GM19467 (cell line): ENCODE measurements at regions not wholly inside any gene's neighbourhood (a gene's known extent, or its start where the extent isn't known, plus 50 kb on each side); places are given as distances from the start of the nearest gene placed in this dataset.

Experiments used
- ATAC-seq: cut with Tn5 transposase; IDR thresholded peaks from one replicate; pipeline ENCODE4 v1.9.1; 2021; ENCODE audit warnings: mild to moderate bottlenecking, moderate library complexity; ENCODE audit not compliant: unreplicated experiment

DNA sequence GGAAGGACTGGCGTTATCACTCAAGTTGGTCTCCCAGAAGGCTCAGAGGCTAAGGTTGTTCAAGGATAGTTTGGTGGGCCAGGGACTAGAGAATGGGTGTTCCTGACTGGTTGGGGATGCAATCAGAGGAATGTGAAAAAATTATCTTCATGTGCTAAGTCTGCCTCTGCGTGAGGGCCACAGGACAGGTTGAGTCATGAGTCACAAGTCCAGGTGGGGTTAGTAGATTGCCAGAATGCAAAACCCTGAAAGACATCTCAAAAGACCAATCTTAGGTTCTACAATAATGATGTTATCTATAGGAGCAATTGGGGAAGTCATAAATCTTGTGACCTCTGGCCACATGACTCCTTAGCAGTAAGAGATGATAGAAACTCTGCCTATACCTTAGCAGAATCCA is 220.1 kb upstream of the EEA1 start:
- ATAC-seq, result no peak

DNA sequence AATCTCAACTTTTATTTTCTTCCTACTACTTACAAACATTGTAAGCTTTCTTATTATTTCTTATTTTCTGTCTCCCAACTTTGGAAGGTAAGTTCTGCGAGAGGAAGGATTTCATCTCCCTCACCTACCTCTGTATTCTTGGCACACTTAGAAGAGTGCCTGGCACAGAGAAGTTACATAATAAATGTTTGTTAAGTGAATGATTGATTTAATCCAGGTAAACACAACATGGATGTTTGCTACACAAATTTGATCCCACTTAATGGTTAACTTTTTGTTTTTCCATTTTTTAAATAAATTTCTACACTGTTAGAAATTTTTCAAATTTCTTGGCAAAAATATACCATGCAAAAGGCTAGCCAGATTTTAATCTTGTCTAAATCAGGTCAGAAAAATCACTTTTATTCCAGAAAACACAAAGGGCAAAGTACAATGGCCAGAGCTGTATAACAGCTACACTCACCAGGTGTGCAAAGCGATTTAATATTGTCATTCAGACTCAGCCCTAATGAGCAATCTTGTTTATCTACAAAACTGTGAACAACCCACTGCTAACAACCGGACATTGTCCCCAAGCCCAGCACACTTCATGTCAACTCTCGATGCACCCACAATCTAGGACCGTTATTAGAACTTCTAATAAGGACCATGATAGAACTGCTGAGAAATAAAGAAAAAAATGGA is 222.1 kb upstream of the EEA1 start:
- no peak for ATAC-seq

DNA sequence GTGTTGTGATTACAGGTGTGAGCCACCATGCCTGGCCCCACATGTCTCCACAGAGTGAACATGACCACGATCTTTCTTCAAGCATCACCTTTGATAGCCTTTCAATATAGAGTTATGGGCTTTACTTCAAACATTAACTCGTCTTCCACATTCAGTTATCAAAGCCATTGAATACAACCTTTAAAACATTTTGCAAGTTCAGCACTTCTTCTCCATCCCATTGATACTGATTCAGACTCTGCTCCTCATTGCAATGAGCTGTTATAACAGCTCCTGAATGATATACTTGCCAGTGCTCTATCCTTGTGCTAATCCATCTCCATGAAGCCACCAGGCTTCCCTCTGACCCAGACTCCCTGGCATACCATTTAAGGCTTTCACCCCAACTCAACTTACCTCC is 223.5 kb upstream of the EEA1 start:
- ATAC-seq, result no peak

DNA sequence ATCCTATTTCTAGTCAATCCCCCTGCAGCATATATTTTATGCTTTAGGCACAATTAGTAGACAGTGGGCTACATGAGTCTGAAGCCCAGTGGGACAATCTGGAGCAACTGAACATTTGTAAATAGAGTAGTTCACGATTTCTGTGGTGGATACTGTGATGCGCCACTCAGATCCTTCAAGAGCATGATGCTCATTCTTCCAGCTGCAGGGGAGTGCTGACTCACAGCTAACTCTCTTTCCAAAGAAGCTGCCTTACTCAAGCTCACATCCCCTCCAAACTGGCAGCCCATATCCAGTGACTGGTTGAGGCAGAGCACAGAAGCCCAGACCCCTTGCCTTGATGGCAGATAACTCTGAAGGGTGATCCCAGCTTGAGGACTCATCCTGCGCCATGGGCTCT is 224.2 kb upstream of the EEA1 start:
- no peak for ATAC-seq

DNA sequence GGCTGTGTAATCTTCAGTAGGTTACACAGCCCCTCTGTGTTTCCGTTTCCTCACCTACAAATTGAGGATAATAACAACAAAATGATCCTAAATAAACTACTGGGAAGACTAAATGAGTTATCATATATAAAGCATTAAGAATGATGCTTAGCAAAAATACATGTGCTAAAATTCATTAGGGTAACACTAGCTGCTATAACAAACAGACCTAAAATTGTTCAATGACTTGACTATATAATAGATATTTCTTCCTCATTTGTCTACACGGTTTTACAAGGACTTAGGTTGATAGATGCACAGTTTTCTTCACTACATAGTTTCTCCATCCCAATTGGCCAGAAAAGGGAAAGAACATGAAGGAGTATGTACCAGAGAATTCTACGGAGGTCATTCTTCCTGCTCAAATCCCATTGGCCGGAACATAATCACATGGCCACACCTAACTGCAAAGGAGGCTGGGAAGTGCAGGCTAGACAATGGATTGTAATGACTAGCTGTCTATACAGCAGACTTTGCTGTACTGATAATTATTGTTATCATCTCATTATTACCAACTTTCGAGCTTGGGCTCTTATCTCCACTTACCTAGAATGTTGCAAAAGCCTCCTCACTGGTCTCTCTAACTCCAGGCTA is 223.5 kb upstream of the NUDT4 start:
- ATAC-seq, result no peak

DNA sequence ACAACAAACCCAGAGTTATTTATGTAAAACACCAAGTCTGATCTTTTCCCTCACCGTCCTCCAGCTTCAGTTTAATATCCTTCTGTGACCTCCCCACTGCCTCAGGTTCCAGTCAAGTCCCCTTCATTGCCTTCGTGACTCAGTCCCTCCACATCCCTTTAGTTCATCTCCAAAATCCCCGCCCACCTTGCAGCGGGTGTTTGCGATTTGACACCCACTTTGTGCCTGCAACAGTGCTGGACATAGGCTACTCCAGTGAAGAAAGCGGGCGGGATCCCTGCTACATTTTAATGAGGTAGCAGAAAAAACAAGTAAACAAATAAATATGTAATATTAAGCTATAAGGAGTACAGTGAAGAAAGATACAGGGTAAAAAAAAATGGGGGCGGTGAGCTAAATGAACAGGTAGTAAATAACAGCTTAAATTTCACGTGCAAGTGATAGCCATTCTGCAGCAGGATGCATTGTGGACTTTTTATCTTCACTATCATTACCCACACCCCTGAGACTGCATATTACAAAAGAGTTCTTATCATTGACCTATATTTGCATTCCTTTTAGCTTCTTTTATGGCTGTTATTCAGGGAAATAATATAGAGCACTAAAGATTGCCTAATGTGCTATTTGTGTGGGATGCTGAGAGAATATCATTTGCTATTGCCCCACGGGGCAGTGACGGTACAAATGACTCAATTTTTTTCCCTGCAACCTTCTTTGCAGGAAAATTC is 222.8 kb upstream of the NUDT4 start:
- ATAC-seq, result no peak

DNA sequence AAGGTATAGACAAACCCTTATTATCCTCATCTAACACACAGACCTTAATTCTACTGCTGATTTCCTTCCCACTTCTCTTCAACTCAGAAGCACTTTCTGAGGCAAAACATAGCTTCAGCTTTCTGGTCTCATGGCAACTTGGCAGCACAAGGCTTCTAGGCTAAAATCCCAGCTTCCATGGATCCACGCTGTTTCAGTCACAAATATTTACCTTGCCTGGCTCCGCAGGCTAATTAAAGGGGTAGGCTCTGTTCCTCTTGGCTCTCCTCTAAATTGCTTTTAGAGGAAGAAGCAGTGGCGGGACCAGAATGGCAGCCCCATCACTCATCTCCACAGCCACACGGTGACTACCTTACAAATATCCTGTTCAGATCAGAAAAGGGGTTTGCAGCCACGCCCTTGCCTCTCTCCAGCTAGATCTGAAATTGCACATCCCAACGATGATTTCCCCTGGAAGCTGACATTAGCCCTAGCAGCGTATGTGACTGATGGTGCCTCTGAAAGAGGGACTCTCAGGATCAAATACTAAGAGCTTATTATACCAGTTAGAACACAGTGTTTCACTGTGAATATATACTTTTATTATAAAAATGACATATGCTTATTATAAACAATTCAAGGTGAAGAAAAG is 221.5 kb upstream of the NUDT4 start:
- no peak for ATAC-seq

DNA sequence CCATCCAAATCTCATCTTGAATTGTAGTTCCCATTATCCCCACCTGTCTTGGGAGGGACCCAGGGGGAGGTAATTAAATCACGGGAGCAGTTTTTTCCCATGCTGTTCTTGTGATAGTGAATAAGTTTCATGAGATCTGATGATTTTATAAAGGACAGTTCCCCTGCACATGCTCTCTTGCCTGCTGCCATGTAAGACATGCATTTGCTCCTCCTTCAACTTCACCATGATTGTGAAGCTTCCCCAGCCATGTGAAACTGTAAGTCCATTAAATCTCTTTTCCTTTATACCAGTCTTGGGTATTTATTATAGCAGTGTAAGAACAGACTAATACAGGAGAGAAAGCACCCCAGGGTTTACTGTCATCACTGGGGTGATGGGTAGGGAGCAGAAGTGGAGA is 220.4 kb upstream of the NUDT4 start:
- ATAC-seq, result no peak

DNA sequence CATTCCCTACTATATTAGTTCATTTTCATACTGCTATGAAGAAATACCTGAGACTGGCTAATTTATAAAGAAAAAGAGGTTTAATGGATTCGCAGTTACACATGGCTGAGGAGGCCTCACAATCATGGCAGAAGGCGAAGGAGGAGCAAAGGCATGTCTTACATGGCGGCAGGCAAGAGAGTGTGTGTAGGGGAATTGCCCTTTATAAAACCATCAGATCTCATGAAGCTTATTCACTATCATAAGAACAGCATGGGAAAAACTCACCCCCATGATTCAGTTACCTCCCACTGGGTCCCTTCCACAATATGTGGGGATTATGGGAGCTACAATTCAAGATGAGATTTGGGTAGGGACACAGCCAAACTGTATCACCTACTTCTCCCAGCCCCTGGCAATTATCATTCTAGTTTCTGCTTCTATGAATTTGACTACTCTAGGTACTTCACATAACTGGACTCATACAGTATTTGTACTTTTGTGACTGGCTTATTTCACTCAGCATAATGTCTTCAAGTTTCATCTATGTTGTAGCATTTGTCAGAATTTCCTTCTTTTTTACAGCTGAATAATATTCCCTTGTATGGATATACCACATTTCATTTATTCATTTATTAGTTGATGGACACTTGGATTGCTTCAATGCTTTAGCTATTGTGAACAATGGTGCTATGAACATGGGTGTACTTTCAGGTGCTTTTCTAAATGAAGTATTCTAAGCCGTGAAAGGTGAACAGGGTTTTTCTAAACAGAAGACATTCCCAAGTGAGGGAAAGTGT is 219.5 kb upstream of the NUDT4 start:
- no peak for ATAC-seq

DNA sequence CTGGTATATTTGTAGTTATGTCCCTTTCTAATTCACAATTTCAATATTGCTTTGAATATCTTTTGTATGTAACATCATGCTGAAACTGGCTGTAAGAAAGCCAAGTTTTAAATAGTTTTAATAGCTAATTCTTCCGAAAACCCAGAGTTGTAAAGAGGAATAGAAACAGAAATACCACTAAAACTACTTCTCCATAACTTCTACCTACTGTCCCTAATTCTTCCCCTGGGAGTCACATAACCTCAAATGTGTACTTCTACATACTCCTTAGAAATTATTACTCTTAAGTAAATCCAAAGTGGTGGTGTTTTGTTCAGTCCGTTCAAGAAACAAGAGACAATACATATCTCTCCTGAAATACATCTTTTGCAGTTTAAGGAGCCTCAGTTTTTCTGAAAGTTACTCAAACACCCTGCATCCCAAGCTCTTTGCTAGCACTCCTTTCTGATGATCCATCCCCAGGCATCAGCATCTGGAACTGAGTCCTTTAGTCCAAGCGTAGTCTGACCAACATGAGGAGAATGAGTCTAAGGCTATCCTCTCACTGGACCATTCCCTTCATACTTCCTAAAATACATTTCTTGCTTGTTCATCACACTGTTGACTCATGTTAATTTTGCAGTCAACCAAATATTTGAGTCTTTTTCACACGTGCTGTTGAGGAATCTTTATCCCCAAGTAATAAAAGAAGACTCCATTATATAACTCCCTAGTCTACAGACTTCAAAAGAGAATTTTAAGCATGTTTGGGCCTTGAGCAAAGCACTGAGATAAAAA is 214.3 kb upstream of the NUDT4 start:
- ATAC-seq, result no peak

DNA sequence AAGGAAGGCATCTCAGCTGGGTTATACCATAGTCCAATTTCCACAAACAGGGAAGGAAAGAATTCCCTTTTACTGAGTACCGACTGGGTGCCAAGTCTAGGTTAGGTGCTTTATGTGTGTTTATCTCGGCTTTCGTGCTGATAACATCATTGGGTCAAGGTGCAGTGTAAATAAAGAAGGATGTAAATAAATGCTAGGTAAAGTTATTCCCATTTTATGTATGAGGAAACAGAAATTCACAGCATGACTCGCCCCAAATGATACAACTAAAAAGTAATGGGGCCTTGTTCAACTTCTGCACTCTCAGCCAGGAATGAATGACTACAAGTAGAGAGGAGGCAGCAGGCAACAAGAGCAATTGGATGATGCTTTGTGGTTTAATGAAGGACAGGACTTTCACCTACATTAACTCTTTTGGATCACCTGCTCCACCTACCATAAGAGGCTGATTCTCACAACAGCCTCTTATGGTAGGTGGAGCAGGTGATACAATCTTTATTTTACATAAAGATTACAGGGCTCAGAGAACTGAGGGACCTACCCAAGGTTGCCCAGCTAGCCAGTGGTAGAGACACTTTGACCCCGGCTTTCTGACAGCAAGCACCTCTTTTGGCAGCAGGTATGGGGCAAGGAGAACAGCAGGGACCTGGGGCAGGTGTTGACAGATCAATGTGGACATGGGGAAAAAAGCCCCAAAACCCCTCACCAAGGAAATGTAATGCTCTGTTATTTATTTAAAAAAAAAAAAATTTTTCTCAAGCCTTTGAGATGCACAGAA is 213.4 kb upstream of the NUDT4 start:
- ATAC-seq, result no peak

DNA sequence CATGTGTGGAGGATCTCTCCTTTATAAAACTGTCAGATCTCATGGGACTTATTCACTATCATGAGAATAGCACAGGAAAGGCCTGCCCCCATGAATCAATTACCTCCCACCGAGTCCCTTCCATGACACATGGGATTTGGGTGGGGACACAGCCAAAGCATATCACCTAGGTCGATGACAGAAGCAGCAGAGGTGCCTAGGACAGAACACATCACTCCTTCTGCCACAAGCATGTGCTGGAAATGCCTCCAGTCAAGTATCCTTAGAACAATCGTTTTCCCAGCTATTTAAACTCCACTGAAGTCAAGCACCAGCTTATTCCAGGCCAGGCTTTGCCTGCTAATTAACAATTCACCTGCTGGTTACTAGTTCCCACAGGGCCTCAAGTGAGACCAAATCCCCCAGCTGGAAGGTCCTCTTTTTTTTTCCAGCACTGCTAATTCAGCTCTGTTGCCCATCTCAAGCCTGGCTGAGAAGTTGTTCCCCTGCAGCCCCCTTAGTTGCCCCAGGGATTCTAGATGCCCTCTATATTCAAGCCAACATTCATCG is 212.3 kb upstream of the NUDT4 start:
- no peak for ATAC-seq

DNA sequence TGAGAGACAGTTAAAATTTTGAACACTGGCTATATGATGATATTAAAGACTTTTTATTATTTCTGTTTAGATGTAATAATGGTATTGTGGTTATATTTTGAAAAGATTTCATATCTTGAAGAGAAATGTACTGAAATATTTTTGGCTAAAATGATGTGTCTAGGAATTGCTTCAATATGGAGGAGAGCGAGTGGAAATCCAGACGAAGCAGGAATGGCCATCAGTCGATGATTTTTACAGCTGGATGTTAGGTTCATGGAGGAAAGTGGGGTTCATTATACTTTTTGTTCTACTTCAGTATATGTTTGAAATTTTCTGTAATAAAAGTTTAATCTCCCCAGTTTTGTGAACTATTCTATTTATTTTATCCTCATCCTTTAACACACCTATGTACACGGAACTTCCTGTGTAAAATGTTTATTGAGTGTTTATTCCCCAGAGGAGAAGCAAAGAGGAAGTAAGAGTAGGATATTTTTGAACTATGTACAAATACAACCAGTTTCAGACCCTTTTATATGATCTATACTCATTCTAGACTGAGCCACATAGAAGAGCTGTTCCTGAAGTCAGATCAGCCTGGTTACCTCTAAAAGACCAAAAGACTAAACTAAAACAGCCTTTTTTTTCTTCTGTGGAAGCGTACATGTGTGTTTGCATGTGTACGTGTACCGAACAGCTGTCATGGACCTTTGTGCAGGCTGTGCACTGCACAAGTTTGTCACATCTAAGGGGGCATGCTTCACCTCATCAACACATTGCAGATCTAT is 211.0 kb upstream of the NUDT4 start:
- ATAC-seq, result peak; percentile 74

DNA sequence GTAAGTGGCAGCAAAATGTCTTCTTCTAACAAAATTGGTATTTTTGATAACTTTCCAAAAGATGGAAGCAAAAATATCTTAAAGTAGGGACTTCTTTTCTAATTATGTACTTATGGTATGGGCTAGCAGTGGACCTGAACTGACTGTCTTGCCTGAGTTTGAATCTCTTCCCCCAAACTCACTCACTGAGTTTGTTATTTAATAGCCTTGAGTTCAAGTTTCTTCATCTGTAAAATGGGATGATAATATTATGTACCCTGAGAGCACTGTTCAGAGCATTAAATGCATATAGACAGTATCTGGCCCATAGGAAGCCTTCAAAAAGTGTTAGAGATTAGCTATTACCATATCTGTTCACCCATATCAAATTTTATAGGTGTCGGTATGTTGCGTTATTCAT is 210.4 kb upstream of the NUDT4 start:
- no peak for ATAC-seq

DNA sequence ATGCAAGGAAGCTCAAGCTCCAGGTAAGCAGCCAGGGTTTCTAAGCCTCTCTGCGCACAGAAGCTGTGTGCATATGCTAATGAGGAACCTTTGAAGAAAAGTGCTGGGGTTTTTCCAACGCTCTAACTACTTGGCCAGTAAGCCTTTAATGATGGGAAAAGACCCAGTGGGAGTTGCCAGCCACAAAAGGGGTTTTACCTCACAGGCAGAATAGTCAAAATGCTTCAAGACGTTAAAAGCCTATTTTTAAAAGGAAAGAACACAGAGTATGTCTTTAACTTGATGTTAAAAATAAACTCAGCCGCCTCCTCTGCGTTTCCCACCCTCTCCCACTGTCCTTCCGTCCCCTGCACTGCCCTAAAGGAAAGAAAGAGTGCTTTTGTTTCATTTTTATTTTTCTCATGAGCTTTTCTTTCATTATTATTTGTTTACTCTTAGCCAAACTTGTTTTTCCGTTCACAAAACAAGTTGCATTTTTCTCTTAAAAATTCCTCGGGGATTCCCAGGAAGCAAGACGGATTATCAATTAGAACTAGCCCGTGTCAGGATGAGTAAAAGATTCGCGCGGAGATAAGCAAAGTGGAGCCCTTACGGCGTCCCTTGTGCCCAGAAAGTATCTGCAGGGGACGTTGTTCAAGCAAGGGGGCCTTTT is 209.8 kb upstream of the NUDT4 start:
- peak; percentile 30 for ATAC-seq

DNA sequence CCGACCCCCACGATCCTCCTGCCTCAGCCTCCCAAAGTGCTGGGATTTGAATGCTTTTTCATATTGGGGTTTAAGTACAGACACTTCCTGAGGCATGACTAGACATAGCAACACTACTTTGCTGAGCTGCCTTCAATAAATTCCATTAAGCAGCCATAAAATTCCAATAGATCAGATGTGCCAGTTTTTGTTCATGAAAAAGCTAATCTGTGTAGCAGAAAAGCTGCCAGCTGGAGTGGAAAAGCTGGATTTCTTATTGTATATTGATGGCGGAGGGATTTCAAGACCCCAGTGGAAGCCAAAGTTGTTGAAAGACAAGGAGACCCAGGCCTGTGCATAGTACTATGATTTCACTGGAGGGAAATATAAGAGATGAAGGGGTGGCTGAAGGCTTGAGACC is 209.0 kb upstream of the NUDT4 start:
- no peak for ATAC-seq

DNA sequence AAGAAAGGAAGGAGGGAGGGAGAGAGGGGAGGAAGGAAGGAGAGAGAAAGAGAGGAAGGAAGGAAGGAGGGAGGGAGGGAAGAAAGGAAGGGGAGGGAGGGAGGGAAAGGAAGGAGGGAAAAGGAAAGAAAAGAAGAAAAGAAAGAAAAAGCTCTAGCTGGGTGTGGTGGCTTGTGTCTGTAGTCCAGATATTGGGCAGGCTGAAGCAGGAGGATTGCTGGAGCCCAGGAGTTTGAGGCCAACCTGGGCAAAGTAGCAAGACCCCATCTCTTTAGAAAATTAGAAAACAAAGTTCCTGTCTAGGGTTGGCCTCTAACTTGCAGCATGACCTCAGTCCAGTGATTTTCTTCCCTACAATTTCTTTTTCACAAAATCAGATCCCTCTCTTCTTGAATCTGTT is 208.2 kb upstream of the NUDT4 start:
- ATAC-seq, result no peak

DNA sequence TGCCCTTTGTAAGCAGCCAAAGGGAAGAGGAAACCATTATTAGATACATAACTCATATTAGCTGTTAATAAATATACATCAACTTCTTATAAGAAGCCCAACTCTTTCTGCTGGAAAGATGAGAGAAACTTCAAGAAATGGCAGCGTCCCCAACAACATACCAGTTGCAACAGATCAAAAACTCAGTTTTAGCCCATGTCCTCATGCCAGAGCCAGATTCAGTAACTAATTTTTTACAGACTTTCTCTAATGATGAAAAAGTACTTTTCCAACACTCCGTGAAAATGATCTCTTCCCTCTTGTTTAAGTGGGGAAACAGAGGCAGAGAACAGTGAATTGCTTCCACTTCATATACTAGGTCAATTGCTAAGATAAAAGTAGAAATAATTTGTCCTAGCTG is 206.8 kb upstream of the NUDT4 start:
- no peak for ATAC-seq
